Panc1 (cell line): ENCODE measurements at regions not wholly inside any gene's neighbourhood (a gene's known extent, or its start where the extent isn't known, plus 50 kb on each side); places are given as distances from the start of the nearest gene placed in this dataset.

Experiments used
- ATAC-seq: fragments of 200-7000 bp; cut with Tn5 transposase; 2 replicates; pipeline ENCODE4 v1.9.1; 2020; ENCODE audit warnings: mild to moderate bottlenecking, moderate library complexity
- BruUV-seq: library from RNA; stranded (reverse); fragments of 400-500 nt; replicated peaks from 2 replicates; lab custom pipeline; 2021; lab: Mats Ljungman, UMichigan
- CTCF ChIA-PET: fragments of 300-600 bp; sonication (Branson Sonifier 250); formaldehyde crosslinking; loops from one replicate; lab custom pipeline; 2022; ENCODE audit warnings: antibody characterized with exemption; lab: Charles Lee
- POLR2A ChIA-PET: fragments of 300-600 bp; sonication (Branson Sonifier 250); formaldehyde crosslinking; loops from one replicate; lab custom pipeline; 2022; ENCODE audit warnings: antibody characterized with exemption; lab: Charles Lee
- DNase-seq: peaks from one replicate; pipeline ENCODE4 v3.0.0-alpha.2; 2010; ENCODE audit warnings: low read depth, low spot score
- H3K27ac ChIP-seq: 2 replicates; pipeline ENCODE4 v1.5.1; 2011; ENCODE audit warnings: mild to moderate bottlenecking, low read length, inconsistent platforms
- H3K27me3 ChIP-seq: fragments of 200-500 bp; sonication (Bioruptor generic); 2 replicates; pipeline ENCODE4 v1.6.0; 2014; ENCODE audit warnings: low read length, inconsistent platforms; ENCODE audit not compliant: control insufficient read depth, insufficient read depth
- H3K36me3 ChIP-seq: fragments of 200-500 bp; sonication (Bioruptor generic); 2 replicates; pipeline ENCODE4 v1.5.1; 2014; ENCODE audit warnings: inconsistent platforms, mild to moderate bottlenecking, low read length, moderate library complexity; ENCODE audit not compliant: control insufficient read depth, insufficient read depth
- H3K4me1 ChIP-seq: 2 replicates; pipeline ENCODE4 v1.5.1; 2011; ENCODE audit warnings: inconsistent platforms, mild to moderate bottlenecking, low read length, moderate library complexity; ENCODE audit not compliant: control insufficient read depth, insufficient read depth
- H3K4me3 ChIP-seq, 2 experiments: 2 replicates each; pipeline ENCODE4 v1.5.1; 2011 to 2012; ENCODE audit warnings: low read depth in 2 of 2, low read length in 2 of 2, mild to moderate bottlenecking in 2 of 2, inconsistent platforms in 1 of 2, moderate library complexity in 1 of 2
- H3K9me3 ChIP-seq: fragments of 200-500 bp; sonication (Bioruptor generic); 2 replicates; pipeline ENCODE4 v1.5.1; 2014; ENCODE audit warnings: low read depth, mild to moderate bottlenecking, inconsistent platforms, low read length, moderate library complexity; ENCODE audit not compliant: control insufficient read depth, insufficient read depth
- POLR2AphosphoS5 ChIP-seq: IDR thresholded peaks from 2 replicates; pipeline ENCODE4 v1.6.1; 2012; ENCODE audit warnings: mild to moderate bottlenecking, low read depth, low read length, moderate library complexity
- SIN3A ChIP-seq: IDR thresholded peaks from 2 replicates; pipeline ENCODE4 v1.6.1; 2012; ENCODE audit warnings: low read depth, mild to moderate bottlenecking, low read length, moderate library complexity, borderline replicate concordance; ENCODE audit not compliant: insufficient read depth
- TCF7L2 ChIP-seq: IDR thresholded peaks from 2 replicates; pipeline ENCODE4 v1.6.1; 2011; ENCODE audit warnings: mild to moderate bottlenecking, low read depth, low read length, inconsistent platforms
- in situ Hi-C: cut with HindIII; loops from 2 replicates; pipeline ENCODE4 v1.10.0; 2016; ENCODE audit warnings: low sequenced_read_pairs, low pct_unique_long_range_greater_than_20kb
- intact Hi-C: fragments of 100-400 bp; cut with micrococcal nuclease; formaldehyde crosslinking; loops from one replicate; pipeline ENCODE4 v1.10.0; 2022; ENCODE audit not compliant: unreplicated experiment
- TF ChIP-seq, protein P1 (sequence below): fragments of 450-650 bp; IDR thresholded peaks from 2 replicates; pipeline ENCODE4 v1.5.1; 2017; ENCODE audit warnings: mild to moderate bottlenecking
- TF ChIP-seq, protein P2 (sequence below), 2 experiments: IDR thresholded peaks; 2 replicates each; pipeline ENCODE4 v1.6.1; 2011 to 2012; ENCODE audit warnings: low read depth in 2 of 2, control low read depth in 1 of 2, low read length in 1 of 2, mild to moderate bottlenecking in 1 of 2, moderate library complexity in 1 of 2; ENCODE audit not compliant: insufficient read depth in 1 of 2

DNA sequence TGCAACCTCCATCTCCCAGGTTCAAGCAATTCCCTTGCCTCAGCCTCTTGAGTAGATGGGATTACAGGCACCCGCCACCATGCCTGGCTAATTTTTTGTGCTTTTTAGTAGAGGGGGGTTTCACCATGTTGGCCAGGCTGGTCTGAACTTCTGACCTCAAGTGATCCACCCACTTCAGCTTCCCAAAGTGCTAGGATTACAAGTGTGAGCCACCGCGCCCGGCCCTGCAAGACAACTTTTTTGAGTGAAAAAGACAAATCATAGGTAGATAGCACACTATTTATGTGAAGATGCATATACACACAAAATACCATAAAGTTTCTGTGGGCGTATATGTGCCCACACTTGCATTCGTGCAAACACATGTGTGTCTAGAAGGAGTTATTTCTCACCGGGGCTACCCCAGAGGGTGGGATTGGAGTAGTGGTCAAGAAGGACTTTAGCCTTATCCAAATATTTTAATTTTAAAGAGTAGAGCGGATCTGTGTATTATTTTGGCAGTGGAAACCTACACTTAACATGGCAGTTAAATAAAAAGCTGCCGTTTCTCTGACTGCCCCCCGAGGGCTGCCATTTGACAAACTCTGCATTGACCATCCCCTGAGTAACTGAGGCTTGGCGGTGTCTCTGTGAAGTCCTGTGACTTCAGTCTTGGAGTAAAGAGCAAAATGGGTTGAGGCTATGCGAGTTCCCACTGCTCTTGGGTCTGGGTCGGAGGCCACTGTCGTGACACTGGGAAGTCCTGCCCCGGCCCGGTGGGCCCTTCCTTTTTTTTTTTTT is 93.4 kb upstream of the PTCH1 start:
- ChIA-PET POLR2A (no interaction called here), CTCF (no interaction called here)
- intact Hi-C loops (no loop called here), in situ Hi-C loops (no loop called here)
- TF ChIP-seq, protein P1, sequence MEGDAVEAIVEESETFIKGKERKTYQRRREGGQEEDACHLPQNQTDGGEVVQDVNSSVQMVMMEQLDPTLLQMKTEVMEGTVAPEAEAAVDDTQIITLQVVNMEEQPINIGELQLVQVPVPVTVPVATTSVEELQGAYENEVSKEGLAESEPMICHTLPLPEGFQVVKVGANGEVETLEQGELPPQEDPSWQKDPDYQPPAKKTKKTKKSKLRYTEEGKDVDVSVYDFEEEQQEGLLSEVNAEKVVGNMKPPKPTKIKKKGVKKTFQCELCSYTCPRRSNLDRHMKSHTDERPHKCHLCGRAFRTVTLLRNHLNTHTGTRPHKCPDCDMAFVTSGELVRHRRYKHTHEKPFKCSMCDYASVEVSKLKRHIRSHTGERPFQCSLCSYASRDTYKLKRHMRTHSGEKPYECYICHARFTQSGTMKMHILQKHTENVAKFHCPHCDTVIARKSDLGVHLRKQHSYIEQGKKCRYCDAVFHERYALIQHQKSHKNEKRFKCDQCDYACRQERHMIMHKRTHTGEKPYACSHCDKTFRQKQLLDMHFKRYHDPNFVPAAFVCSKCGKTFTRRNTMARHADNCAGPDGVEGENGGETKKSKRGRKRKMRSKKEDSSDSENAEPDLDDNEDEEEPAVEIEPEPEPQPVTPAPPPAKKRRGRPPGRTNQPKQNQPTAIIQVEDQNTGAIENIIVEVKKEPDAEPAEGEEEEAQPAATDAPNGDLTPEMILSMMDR = no peak
- no peak for TF ChIP-seq SIN3A
- TF ChIP-seq POLR2AphosphoS5 = no peak
- no peak for TF ChIP-seq TCF7L2
- TF ChIP-seq, protein P2, sequence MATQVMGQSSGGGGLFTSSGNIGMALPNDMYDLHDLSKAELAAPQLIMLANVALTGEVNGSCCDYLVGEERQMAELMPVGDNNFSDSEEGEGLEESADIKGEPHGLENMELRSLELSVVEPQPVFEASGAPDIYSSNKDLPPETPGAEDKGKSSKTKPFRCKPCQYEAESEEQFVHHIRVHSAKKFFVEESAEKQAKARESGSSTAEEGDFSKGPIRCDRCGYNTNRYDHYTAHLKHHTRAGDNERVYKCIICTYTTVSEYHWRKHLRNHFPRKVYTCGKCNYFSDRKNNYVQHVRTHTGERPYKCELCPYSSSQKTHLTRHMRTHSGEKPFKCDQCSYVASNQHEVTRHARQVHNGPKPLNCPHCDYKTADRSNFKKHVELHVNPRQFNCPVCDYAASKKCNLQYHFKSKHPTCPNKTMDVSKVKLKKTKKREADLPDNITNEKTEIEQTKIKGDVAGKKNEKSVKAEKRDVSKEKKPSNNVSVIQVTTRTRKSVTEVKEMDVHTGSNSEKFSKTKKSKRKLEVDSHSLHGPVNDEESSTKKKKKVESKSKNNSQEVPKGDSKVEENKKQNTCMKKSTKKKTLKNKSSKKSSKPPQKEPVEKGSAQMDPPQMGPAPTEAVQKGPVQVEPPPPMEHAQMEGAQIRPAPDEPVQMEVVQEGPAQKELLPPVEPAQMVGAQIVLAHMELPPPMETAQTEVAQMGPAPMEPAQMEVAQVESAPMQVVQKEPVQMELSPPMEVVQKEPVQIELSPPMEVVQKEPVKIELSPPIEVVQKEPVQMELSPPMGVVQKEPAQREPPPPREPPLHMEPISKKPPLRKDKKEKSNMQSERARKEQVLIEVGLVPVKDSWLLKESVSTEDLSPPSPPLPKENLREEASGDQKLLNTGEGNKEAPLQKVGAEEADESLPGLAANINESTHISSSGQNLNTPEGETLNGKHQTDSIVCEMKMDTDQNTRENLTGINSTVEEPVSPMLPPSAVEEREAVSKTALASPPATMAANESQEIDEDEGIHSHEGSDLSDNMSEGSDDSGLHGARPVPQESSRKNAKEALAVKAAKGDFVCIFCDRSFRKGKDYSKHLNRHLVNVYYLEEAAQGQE (IDR thresholded peaks at IDR 0.05; ENCODE audit: insufficient read depth in 1 of 2, low read depth in 2 of 2, low read length in 1 of 2) = no peak
- BruUV-seq = no TSS peak
- DNase-seq = no peak
- no peak for ATAC-seq
- no peaks in the 10 kb centered on the region for H3K9me3 ChIP-seq
- H3K4me1 ChIP-seq = no peaks in the 10 kb centered on the region
- H3K27me3 ChIP-seq = no peaks in the 10 kb centered on the region
- no peak overlapping the region for H3K27ac ChIP-seq
- H3K36me3 ChIP-seq = no peaks in the 10 kb centered on the region
- no peak overlapping the region for H3K4me3 ChIP-seq

DNA sequence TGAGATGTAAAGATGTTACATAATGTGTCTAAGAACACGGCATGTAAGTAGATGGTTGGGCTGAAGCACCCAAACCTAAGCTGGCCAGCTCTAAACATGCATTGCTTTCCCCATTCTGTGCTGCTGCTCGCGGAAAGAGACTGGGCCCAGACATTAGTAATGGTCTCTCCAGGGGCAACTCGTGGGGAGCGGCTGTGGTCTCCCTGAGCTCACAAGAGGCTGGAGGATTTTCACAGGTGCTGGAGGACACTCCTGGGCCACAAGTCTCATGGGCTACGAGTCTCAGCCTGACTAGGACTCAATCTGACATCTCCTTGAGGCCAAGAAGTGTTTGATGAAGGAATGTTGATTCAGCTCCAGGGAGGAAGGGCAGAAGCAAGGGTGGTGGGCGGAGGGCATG is 92.7 kb upstream of the PTCH1 start:
- no peak for DNase-seq
- in situ Hi-C loops (no loop called here), intact Hi-C loops (no loop called here)
- no peak for ATAC-seq
- TF ChIP-seq, protein P1 = no peak
- TF ChIP-seq POLR2AphosphoS5 (no peak), SIN3A (no peak), TCF7L2 (no peak)
- TF ChIP-seq, protein P2 (IDR thresholded peaks at IDR 0.05; ENCODE audit: insufficient read depth in 1 of 2, low read depth in 2 of 2, low read length in 1 of 2) = no peak
- no peak overlapping the region for H3K27ac ChIP-seq
- ChIA-PET POLR2A (interaction anchor here (0.6 kb wide), 1 partner anchor 399 kb away, joined by 9 read pairs; no protein-coding TSS in a partner anchor), CTCF (interaction anchor here (0.6 kb wide), 1 partner anchor 711 kb away, joined by 5 read pairs; no protein-coding TSS in a partner anchor)
- H3K27me3 ChIP-seq = no peaks in the 10 kb centered on the region
- no peaks in the 10 kb centered on the region for H3K36me3 ChIP-seq
- no TSS peak for BruUV-seq
- no peak overlapping the region for H3K4me3 ChIP-seq
- no peaks in the 10 kb centered on the region for H3K4me1 ChIP-seq
- H3K9me3 ChIP-seq = no peaks in the 10 kb centered on the region
